Keratinocyte (primary cell): ENCODE measurements at regions not wholly inside any gene's neighbourhood (a gene's known extent, or its start where the extent isn't known, plus 50 kb on each side); places are given as distances from the start of the nearest gene placed in this dataset.

Experiments
- DNase-seq: peaks from one replicate; pipeline ENCODE4 v3.0.0-alpha.2; 2011; ENCODE audit warnings: low read depth, missing footprints, low spot score
- FAIRE-seq: peaks from 2 replicates; lab custom pipeline; 2011; peaks lifted over from hg19 to GRCh38; lab: Jason Lieb, UNC
- H2AFZ ChIP-seq: 2 replicates; pipeline ENCODE4 v1.6.0; 2012; ENCODE audit warnings: low read length, control low read depth, inconsistent platforms; ENCODE audit not compliant: control insufficient read depth
- H3K27ac ChIP-seq: 2 replicates; pipeline ENCODE4 v1.5.1; 2011; ENCODE audit warnings: low read length; ENCODE audit not compliant: control insufficient read depth, insufficient read depth
- H3K27me3 ChIP-seq: 3 replicates; pipeline ENCODE4 v1.6.0; 2011; ENCODE audit warnings: low read length; ENCODE audit not compliant: control insufficient read depth, insufficient read depth; ENCODE audit errors: extremely low read depth
- H3K36me3 ChIP-seq, 2 experiments: 2 replicates in 1 of 2; 3 replicates in 1 of 2; pipeline ENCODE4 v1.5.1; 2011; ENCODE audit warnings: low read length in 2 of 2, mild to moderate bottlenecking in 1 of 2; ENCODE audit not compliant: control insufficient read depth in 2 of 2, insufficient read depth in 2 of 2; ENCODE audit errors: extremely low read depth in 1 of 2
- H3K4me1 ChIP-seq: 3 replicates; pipeline ENCODE4 v1.5.1; 2011; ENCODE audit warnings: low read length; ENCODE audit not compliant: control insufficient read depth, insufficient read depth; ENCODE audit errors: extremely low read depth
- H3K4me2 ChIP-seq: 3 replicates; pipeline ENCODE4 v1.6.0; 2011; ENCODE audit warnings: low read depth, low read length; ENCODE audit not compliant: control insufficient read depth, insufficient read depth; ENCODE audit errors: extremely low read depth
- H3K4me3 ChIP-seq, 3 experiments: fragments of 200-600 bp in 1 of 3; sonication (generic) in 1 of 3; 2 replicates in 2 of 3; 3 replicates in 1 of 3; pipeline ENCODE4 v1.5.1; 2011 to 2016; ENCODE audit warnings: low read length in 3 of 3, mild to moderate bottlenecking in 3 of 3, control low read depth in 2 of 3, inconsistent platforms in 1 of 3, low read depth in 1 of 3, mixed read lengths in 1 of 3, mixed run types in 1 of 3, moderate library complexity in 1 of 3; ENCODE audit not compliant: control insufficient read depth in 2 of 3, insufficient read depth in 2 of 3; ENCODE audit errors: extremely low read depth in 1 of 3
- H3K79me2 ChIP-seq: 2 replicates; pipeline ENCODE4 v1.6.0; 2012; ENCODE audit warnings: low read length; ENCODE audit not compliant: control insufficient read depth, insufficient read depth
- H3K9ac ChIP-seq: 3 replicates; pipeline ENCODE4 v1.6.0; 2011; ENCODE audit warnings: low read length; ENCODE audit not compliant: control insufficient read depth, insufficient read depth; ENCODE audit errors: extremely low read depth
- H3K9me1 ChIP-seq: 3 replicates; pipeline ENCODE4 v1.6.0; 2011; ENCODE audit warnings: low read length; ENCODE audit not compliant: control insufficient read depth, insufficient read depth; ENCODE audit errors: extremely low read depth
- H3K9me3 ChIP-seq: 2 replicates; pipeline ENCODE4 v1.5.1; 2012; ENCODE audit warnings: low read depth, low read length; ENCODE audit not compliant: control insufficient read depth
- H4K20me1 ChIP-seq: 3 replicates; pipeline ENCODE4 v1.6.0; 2011; ENCODE audit warnings: low read length; ENCODE audit not compliant: control insufficient read depth, insufficient read depth; ENCODE audit errors: extremely low read depth
- EZH2 ChIP-seq: IDR thresholded peaks from one replicate; pipeline ENCODE4 v1.6.1; 2012; ENCODE audit warnings: inconsistent platforms, mild to moderate bottlenecking, low read length, moderate library complexity
- dilution Hi-C: fragments of 300-500 bp; cut with MboI; formaldehyde crosslinking; loops from one replicate; pipeline ENCODE4 v1.7.0; 2020; ENCODE audit warnings: low sequenced_read_pairs; ENCODE audit not compliant: extremely low pct_ligation_motif_present
- TF ChIP-seq, protein P1 (sequence below), 3 experiments: IDR thresholded peaks in 1 of 3; conservative IDR thresholded peaks in 1 of 3; optimal IDR thresholded peaks in 1 of 3; 2 replicates in 2 of 3; 3 replicates in 1 of 3; pipeline versions ENCODE3 to v1.5.1; 2011; ENCODE audit warnings: low read length in 3 of 3, mild to moderate bottlenecking in 3 of 3, moderate library complexity in 2 of 3, control low read depth in 1 of 3, inconsistent platforms in 1 of 3; ENCODE audit not compliant: insufficient read depth in 2 of 3; ENCODE audit errors: extremely low read depth in 1 of 3

DNA sequence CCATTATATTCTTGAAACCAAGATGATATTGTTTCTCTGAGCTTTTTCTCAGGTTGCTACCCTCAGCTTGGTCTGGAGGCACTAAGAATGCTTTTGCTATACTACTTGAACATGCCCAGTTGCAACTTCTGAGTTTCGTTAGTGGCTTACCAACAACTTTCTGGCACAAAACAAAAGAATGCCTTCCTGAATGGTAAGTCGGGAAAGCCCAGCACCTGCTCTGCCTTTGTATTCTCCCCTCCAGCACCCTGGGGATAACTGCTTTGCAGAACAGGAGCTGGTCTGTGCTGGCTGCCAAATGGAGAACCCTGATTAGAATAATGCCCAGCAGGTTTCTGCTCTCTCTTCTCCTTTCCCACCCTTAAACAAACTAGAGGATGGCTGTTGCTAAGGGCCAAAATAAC, 149.3 kb downstream of the TGFB2 start:
- Histone ChIP-seq H3K9me3 (no peaks in the 10 kb centered on the region), H3K4me2 (no peak overlapping the region), H3K27me3 (no peaks in the 10 kb centered on the region), H3K4me1 (peaks cover 43% of the 10 kb centered on the region), H4K20me1 (no peaks in the 10 kb centered on the region), H3K9ac (no peak overlapping the region), H3K9me1 (no peaks in the 10 kb centered on the region), H3K79me2 (no peaks in the 10 kb centered on the region), H3K36me3 (no peaks in the 10 kb centered on the region), H2AFZ (no peak overlapping the region), H3K4me3 (no peak overlapping the region), H3K27ac (no peak overlapping the region)
- dilution Hi-C loops, result no loop called here
- DNase-seq (no peak), FAIRE-seq (no peak)
- TF ChIP-seq, protein P1, sequence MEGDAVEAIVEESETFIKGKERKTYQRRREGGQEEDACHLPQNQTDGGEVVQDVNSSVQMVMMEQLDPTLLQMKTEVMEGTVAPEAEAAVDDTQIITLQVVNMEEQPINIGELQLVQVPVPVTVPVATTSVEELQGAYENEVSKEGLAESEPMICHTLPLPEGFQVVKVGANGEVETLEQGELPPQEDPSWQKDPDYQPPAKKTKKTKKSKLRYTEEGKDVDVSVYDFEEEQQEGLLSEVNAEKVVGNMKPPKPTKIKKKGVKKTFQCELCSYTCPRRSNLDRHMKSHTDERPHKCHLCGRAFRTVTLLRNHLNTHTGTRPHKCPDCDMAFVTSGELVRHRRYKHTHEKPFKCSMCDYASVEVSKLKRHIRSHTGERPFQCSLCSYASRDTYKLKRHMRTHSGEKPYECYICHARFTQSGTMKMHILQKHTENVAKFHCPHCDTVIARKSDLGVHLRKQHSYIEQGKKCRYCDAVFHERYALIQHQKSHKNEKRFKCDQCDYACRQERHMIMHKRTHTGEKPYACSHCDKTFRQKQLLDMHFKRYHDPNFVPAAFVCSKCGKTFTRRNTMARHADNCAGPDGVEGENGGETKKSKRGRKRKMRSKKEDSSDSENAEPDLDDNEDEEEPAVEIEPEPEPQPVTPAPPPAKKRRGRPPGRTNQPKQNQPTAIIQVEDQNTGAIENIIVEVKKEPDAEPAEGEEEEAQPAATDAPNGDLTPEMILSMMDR (optimal IDR thresholded peaks at IDR 0.05 in 1 of 3, IDR thresholded peaks at IDR 0.05 in 1 of 3, conservative IDR thresholded peaks at IDR 0.05 in 1 of 3; ENCODE audit: extremely low read depth in 1 of 3, insufficient read depth in 2 of 3, low read length in 3 of 3), result no peak
- no peak for TF ChIP-seq EZH2

DNA sequence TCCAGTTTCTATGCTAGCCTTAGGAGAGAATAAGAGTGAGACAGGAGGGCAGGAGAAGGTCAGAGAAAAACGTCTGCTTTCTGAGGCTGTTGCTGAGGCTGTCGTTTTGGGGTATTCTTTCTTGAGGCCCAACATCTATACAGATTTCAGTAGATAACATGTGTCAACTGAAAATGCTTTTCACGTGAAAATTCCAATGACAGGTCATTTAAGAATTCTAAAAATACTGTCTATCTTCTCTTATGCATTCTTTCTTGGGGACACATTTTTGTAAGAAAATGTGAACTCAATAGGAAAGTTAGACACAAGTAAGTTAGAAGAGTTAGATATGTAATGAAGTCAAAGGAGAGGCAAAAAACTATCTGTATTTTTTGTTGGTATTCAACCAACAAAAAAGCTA, 150.8 kb downstream of the TGFB2 start:
- dilution Hi-C loops, result no loop called here
- no peaks in the 10 kb centered on the region for H4K20me1 ChIP-seq
- H3K4me3 ChIP-seq, result no peak overlapping the region
- no peaks in the 10 kb centered on the region for H3K27me3 ChIP-seq
- no peak overlapping the region for H3K4me2 ChIP-seq
- TF ChIP-seq EZH2, result no peak
- TF ChIP-seq, protein P1 (optimal IDR thresholded peaks at IDR 0.05 in 1 of 3, IDR thresholded peaks at IDR 0.05 in 1 of 3, conservative IDR thresholded peaks at IDR 0.05 in 1 of 3; ENCODE audit: extremely low read depth in 1 of 3, insufficient read depth in 2 of 3, low read length in 3 of 3), result no peak
- H3K79me2 ChIP-seq, result no peaks in the 10 kb centered on the region
- peak overlapping the region; percentile 45 for H3K27ac ChIP-seq
- DNase-seq, result no peak
- H3K4me1 ChIP-seq, result peaks cover 49% of the 10 kb centered on the region
- H3K9me3 ChIP-seq, result no peaks in the 10 kb centered on the region
- H3K9ac ChIP-seq, result no peak overlapping the region
- H3K36me3 ChIP-seq, result no peaks in the 10 kb centered on the region
- H2AFZ ChIP-seq, result no peak overlapping the region
- no peaks in the 10 kb centered on the region for H3K9me1 ChIP-seq
- no peak for FAIRE-seq
